H1 (cell line): ENCODE measurements at regions not wholly inside any gene's neighbourhood (a gene's known extent, or its start where the extent isn't known, plus 50 kb on each side); places are given as distances from the start of the nearest gene placed in this dataset.

Experiments
- CTCF ChIA-PET: fragments of 300-600 bp; sonication (Branson Sonifier 250); formaldehyde crosslinking; loops from one replicate; lab custom pipeline; 2021; ENCODE audit not compliant: partially characterized antibody; lab: Charles Lee
- POLR2A ChIA-PET: fragments of 300-600 bp; sonication (Branson Sonifier 250); formaldehyde crosslinking; loops from one replicate; lab custom pipeline; 2021; ENCODE audit warnings: inconsistent platforms; ENCODE audit not compliant: partially characterized antibody; lab: Charles Lee
- DNase-seq, 2 experiments: peaks; one replicate each; pipeline versions ENCODE4 v3.0.0 to v3.0.0-alpha.2; 2010 to 2022; ENCODE audit warnings: low spot score in 2 of 2, low read depth in 1 of 2, mixed read lengths in 1 of 2
- FAIRE-seq: peaks from 2 replicates; lab custom pipeline; 2011; peaks lifted over from hg19 to GRCh38; lab: Jason Lieb, UNC
- H2AFZ ChIP-seq: 2 replicates; pipeline ENCODE4 v1.8.1; 2012; ENCODE audit warnings: low read length, inconsistent platforms
- H2AK5ac ChIP-seq: 2 replicates; pipeline ENCODE4 v1.6.1; 2013; ENCODE audit warnings: low read depth, low read length
- H2BK120ac ChIP-seq: replicated peaks from 2 replicates; pipeline ENCODE3; 2013; ENCODE audit warnings: low read depth, low read length, inconsistent platforms
- H2BK12ac ChIP-seq: 2 replicates; pipeline ENCODE4 v1.6.1; 2013; ENCODE audit warnings: low read depth, low read length
- H2BK15ac ChIP-seq: 2 replicates; pipeline ENCODE4 v1.6.1; 2013; ENCODE audit warnings: low read length
- H2BK20ac ChIP-seq: 2 replicates; pipeline ENCODE4 v1.6.1; 2013; ENCODE audit warnings: low read length
- H2BK5ac ChIP-seq: 2 replicates; pipeline ENCODE4 v1.6.1; 2013; ENCODE audit warnings: low read depth, low read length
- H3K14ac ChIP-seq: 2 replicates; pipeline ENCODE4 v1.6.1; 2013; ENCODE audit warnings: inconsistent platforms; ENCODE audit not compliant: insufficient read length
- H3K18ac ChIP-seq: 2 replicates; pipeline ENCODE4 v1.6.1; 2013; ENCODE audit warnings: low read length; ENCODE audit errors: extremely low read depth
- H3K23ac ChIP-seq: 2 replicates; pipeline ENCODE4 v1.6.1; 2013; ENCODE audit warnings: inconsistent platforms; ENCODE audit not compliant: insufficient read length
- H3K23me2 ChIP-seq: 2 replicates; pipeline ENCODE4 v1.6.1; 2013; ENCODE audit warnings: low read depth, low read length
- H3K27ac ChIP-seq: 2 replicates; pipeline ENCODE4 v1.6.1; 2011; ENCODE audit warnings: low read depth, low read length, inconsistent platforms
- H3K27me3 ChIP-seq, 4 experiments: replicated peaks in 1 of 4; 1 replicate in 1 of 4; 2 replicates in 3 of 4; pipeline versions ENCODE4 v1.6.1 to v1.8.1; 2011 to 2013; ENCODE audit warnings: low read length in 3 of 4, mild to moderate bottlenecking in 3 of 4, inconsistent platforms in 2 of 4, mixed read lengths in 2 of 4, moderate library complexity in 1 of 4; ENCODE audit not compliant: control insufficient read depth in 3 of 4, insufficient read depth in 3 of 4; ENCODE audit errors: extremely low read depth in 1 of 4
- H3K36me3 ChIP-seq, 4 experiments: 2 replicates each; pipeline versions ENCODE4 v1.6.1 to v1.8.1; 2011 to 2013; ENCODE audit warnings: mild to moderate bottlenecking in 4 of 4, low read length in 3 of 4, moderate library complexity in 2 of 4, control low read depth in 1 of 4, inconsistent platforms in 1 of 4; ENCODE audit not compliant: insufficient read depth in 4 of 4, control insufficient read depth in 2 of 4
- H3K4ac ChIP-seq: replicated peaks from 2 replicates; pipeline ENCODE3; 2013; ENCODE audit warnings: low read length, low read depth, mixed read lengths, inconsistent platforms; ENCODE audit not compliant: insufficient read length
- H3K4me1 ChIP-seq, 4 experiments: replicated peaks in 1 of 4; 1 replicate in 1 of 4; 2 replicates in 3 of 4; pipeline versions ENCODE4 v1.6.1 to v1.8.1; 2011 to 2013; ENCODE audit warnings: low read length in 3 of 4, inconsistent platforms in 2 of 4, mixed read lengths in 1 of 4; ENCODE audit not compliant: insufficient read depth in 4 of 4, control insufficient read depth in 3 of 4
- H3K4me2 ChIP-seq, 2 experiments: 2 replicates each; pipeline versions ENCODE4 v1.6.1 to v1.8.1; 2011 to 2013; ENCODE audit warnings: low read depth in 2 of 2, low read length in 2 of 2, control low read depth in 1 of 2, inconsistent platforms in 1 of 2, mild to moderate bottlenecking in 1 of 2; ENCODE audit not compliant: insufficient read depth in 1 of 2
- H3K4me3 ChIP-seq, 4 experiments: fragments of 200-600, 300-600 bp in 1 of 4; sonication (generic), shearing (Covaris generic), sonication (Bioruptor Twin) in 1 of 4; 2 replicates each; pipeline versions ENCODE4 v1.5.1 to v1.8.1; 2011 to 2016; ENCODE audit warnings: low read length in 4 of 4, low read depth in 3 of 4, control low read depth in 2 of 4, inconsistent platforms in 2 of 4, mild to moderate bottlenecking in 2 of 4, mixed read lengths in 1 of 4, moderate library complexity in 1 of 4; ENCODE audit not compliant: insufficient read depth in 2 of 4; ENCODE audit errors: extremely low read depth in 1 of 4
- H3K56ac ChIP-seq: replicated peaks from 2 replicates; pipeline ENCODE3; 2013; ENCODE audit warnings: low read depth, mild to moderate bottlenecking, mixed read lengths, low read length, inconsistent platforms; ENCODE audit not compliant: insufficient read length
- H3K79me1 ChIP-seq: 2 replicates; pipeline ENCODE4 v1.6.1; 2013; ENCODE audit warnings: low read depth, low read length, control low read depth
- H3K79me2 ChIP-seq, 2 experiments: 2 replicates each; pipeline versions ENCODE4 v1.6.1 to v1.8.1; 2012 to 2013; ENCODE audit warnings: low read length in 2 of 2, mild to moderate bottlenecking in 2 of 2, inconsistent platforms in 1 of 2; ENCODE audit not compliant: insufficient read depth in 2 of 2, control insufficient read depth in 1 of 2
- H3K9ac ChIP-seq, 4 experiments: replicated peaks in 1 of 4; 1 replicate in 1 of 4; 2 replicates in 3 of 4; pipeline versions ENCODE4 v1.6.1 to v1.8.1; 2011 to 2013; ENCODE audit warnings: low read depth in 3 of 4, low read length in 3 of 4, control low read depth in 2 of 4, mild to moderate bottlenecking in 2 of 4, moderate library complexity in 2 of 4, inconsistent platforms in 1 of 4; ENCODE audit errors: extremely low read depth in 1 of 4
- H3K9me3 ChIP-seq, 2 experiments: 2 replicates each; pipeline versions ENCODE4 v1.6.1 to v1.8.1; 2012 to 2013; ENCODE audit warnings: mild to moderate bottlenecking in 2 of 2, moderate library complexity in 2 of 2, control low read depth in 1 of 2, inconsistent platforms in 1 of 2, low read depth in 1 of 2, low read length in 1 of 2, mixed read lengths in 1 of 2; ENCODE audit not compliant: insufficient read depth in 2 of 2
- H4K20me1 ChIP-seq, 2 experiments: replicated peaks in 1 of 2; 2 replicates each; pipeline versions ENCODE3 to v1.8.1; 2011 to 2013; ENCODE audit warnings: inconsistent platforms in 2 of 2, low read length in 2 of 2, mild to moderate bottlenecking in 1 of 2; ENCODE audit not compliant: insufficient read depth in 2 of 2, control insufficient read depth in 1 of 2
- H4K5ac ChIP-seq: 2 replicates; pipeline ENCODE4 v1.6.1; 2013; ENCODE audit warnings: low read length, low read depth, mixed read lengths, inconsistent platforms; ENCODE audit not compliant: insufficient read length
- H4K8ac ChIP-seq: 2 replicates; pipeline ENCODE4 v1.8.0; 2013; ENCODE audit warnings: mild to moderate bottlenecking, moderate library complexity, low read length, inconsistent platforms; ENCODE audit not compliant: insufficient read depth; ENCODE audit errors: extremely low read depth
- H4K91ac ChIP-seq: replicated peaks from 2 replicates; pipeline ENCODE3; 2013; ENCODE audit warnings: low read length, mixed read lengths, inconsistent platforms; ENCODE audit not compliant: insufficient read length
- CBX8 ChIP-seq: fragments of 300-800, 300-1000 bp; sonication (generic); IDR thresholded peaks from 2 replicates; pipeline ENCODE4 v1.7.1; 2016; ENCODE audit warnings: low read depth, low read length, borderline replicate concordance
- POLR2AphosphoS5 ChIP-seq: IDR thresholded peaks from 2 replicates; pipeline ENCODE4 v1.6.1; 2011; ENCODE audit warnings: low read depth, low read length
- RAD21 ChIP-seq, 2 experiments: IDR thresholded peaks in 1 of 2; conservative IDR thresholded peaks in 1 of 2; 2 replicates each; pipeline ENCODE4 v1.6.1; 2011; ENCODE audit warnings: low read depth in 2 of 2, low read length in 2 of 2, improper control_type of control experiment in 1 of 2, inconsistent platforms in 1 of 2, mild to moderate bottlenecking in 1 of 2, moderate library complexity in 1 of 2
- SP2 ChIP-seq: IDR thresholded peaks from 2 replicates; pipeline ENCODE4 v1.6.1; 2012; ENCODE audit warnings: mild to moderate bottlenecking, low read length, inconsistent platforms
- SUZ12 ChIP-seq: fragments of 200-600 bp; sonication (generic); IDR thresholded peaks from 2 replicates; pipeline ENCODE4 v1.6.1; 2012; ENCODE audit warnings: mild to moderate bottlenecking, inconsistent platforms, low read length, moderate library complexity, mixed read lengths
- TEAD4 ChIP-seq: IDR thresholded peaks from 2 replicates; pipeline ENCODE4 v1.6.1; 2012; ENCODE audit warnings: low read depth, low read length, inconsistent platforms, mixed read lengths
- WGBS, 2 experiments: shearing (Covaris generic) in 1 of 2; methylation state at CpG; one replicate each; pipeline versions ENCODE4 v1.1.6 to v1.1.7; 2013 to 2015; ENCODE audit warnings: low lambda C conversion rate in 2 of 2, mixed read lengths in 2 of 2, inconsistent platforms in 1 of 2, low coverage in 1 of 2, missing lambda C conversion rate in 1 of 2; ENCODE audit not compliant: insufficient replicate concordance in 2 of 2, insufficient coverage in 1 of 2, insufficient read length in 1 of 2; ENCODE audit errors: extremely low coverage in 1 of 2, missing lambda C conversion rate in 1 of 2; 5-methylcytosine and 5-hydroxymethylcytosine counted together

DNA sequence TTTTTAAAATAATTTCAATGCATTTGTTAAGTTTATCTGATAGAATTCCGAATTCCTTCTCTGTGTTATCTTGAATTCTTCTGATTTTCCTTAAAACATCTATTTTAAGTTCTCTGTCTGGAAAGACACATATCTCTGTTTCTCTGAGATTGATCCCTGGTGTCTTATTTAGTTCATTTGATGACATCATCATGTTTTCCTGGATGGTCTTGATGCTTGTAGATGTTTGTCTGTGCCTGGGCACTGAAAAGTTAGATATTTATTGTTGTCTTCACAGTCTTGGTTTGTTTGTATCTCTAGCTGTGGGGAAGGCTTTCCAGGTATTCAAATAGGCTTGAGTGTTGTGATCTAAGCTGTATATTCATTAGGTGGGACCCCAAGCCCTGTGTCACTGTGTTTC, 1028.8 kb downstream of the GLUD2 start:
- no peak overlapping the region for H2BK5ac ChIP-seq
- no peak overlapping the region for H2AK5ac ChIP-seq
- no peaks in the 10 kb centered on the region for H3K9me3 ChIP-seq
- no peaks in the 10 kb centered on the region for H3K4me1 ChIP-seq
- H3K27me3 ChIP-seq: no peaks in the 10 kb centered on the region
- FAIRE-seq: no peak
- no peak overlapping the region for H3K27ac ChIP-seq
- H4K20me1 ChIP-seq: no peaks in the 10 kb centered on the region
- no peak overlapping the region for H4K8ac ChIP-seq
- H3K9ac ChIP-seq: no peak overlapping the region
- no peak overlapping the region for H4K5ac ChIP-seq
- no peak overlapping the region for H3K23ac ChIP-seq
- H2BK12ac ChIP-seq: no peak overlapping the region
- CTCF ChIA-PET: no interaction called here
- H3K79me2 ChIP-seq: no peaks in the 10 kb centered on the region
- H3K23me2 ChIP-seq: no peaks in the 10 kb centered on the region
- POLR2A ChIA-PET: no interaction called here
- no peak overlapping the region for H2AFZ ChIP-seq
- no peak overlapping the region for H3K4me2 ChIP-seq
- DNase-seq: no peak
- H2BK15ac ChIP-seq: no peak overlapping the region
- no peak overlapping the region for H2BK120ac ChIP-seq
- no peak overlapping the region for H3K4ac ChIP-seq
- H4K91ac ChIP-seq: no peak overlapping the region
- no peak overlapping the region for H2BK20ac ChIP-seq
- H3K14ac ChIP-seq: no peak overlapping the region
- H3K36me3 ChIP-seq: no peaks in the 10 kb centered on the region
- no peak overlapping the region for H3K4me3 ChIP-seq
- no peaks in the 10 kb centered on the region for H3K79me1 ChIP-seq
- H3K18ac ChIP-seq: no peak overlapping the region
- WGBS, 2 experiments: 89% methylated on average over 1 of the region's 1 CpG; no CpG with 5 or more reads in 1 of the 2 experiments
- TF ChIP-seq RAD21 (IDR thresholded peaks at IDR 0.05 in 1 of 2, conservative IDR thresholded peaks at IDR 0.05 in 1 of 2; ENCODE audit: low read depth in 2 of 2, low read length in 2 of 2) (no peak), POLR2AphosphoS5 (no peak), CBX8 (no peak), TEAD4 (no peak), SUZ12 (no peak), SP2 (no peak)
- no peak overlapping the region for H3K56ac ChIP-seq
